Parathyroid adenoma (tissue), 2 donors: ENCODE measurements at regions not wholly inside any gene's neighbourhood (a gene's known extent, or its start where the extent isn't known, plus 50 kb on each side); places are given as distances from the start of the nearest gene placed in this dataset.
"Not testable (repeated sequence)": the region's sequence is repeated elsewhere in the genome, so short reads cannot be mapped to it uniquely, and the experiment has no call there.

Source experiments
- H2AFZ ChIP-seq: fragments of 300-600 bp; sonication (generic); one replicate; pipeline ENCODE4 v1.7.0; 2017; ENCODE audit warnings: antibody characterized with exemption, mild to moderate bottlenecking
- H3K27ac ChIP-seq: fragments of 300-600 bp; sonication (generic); one replicate; pipeline ENCODE4 v1.7.0; 2017
- H3K27me3 ChIP-seq: fragments of 300-600 bp; sonication (generic); one replicate; pipeline ENCODE4 v1.7.0; 2017; ENCODE audit warnings: low read length; ENCODE audit not compliant: control insufficient read depth, insufficient read depth
- H3K36me3 ChIP-seq: fragments of 300-600 bp; sonication (generic); one replicate; pipeline ENCODE4 v1.7.0; 2017; ENCODE audit warnings: low read length; ENCODE audit not compliant: control insufficient read depth, insufficient read depth
- H3K4me1 ChIP-seq: fragments of 300-600 bp; sonication (generic); one replicate; pipeline ENCODE4 v1.7.0; 2017; ENCODE audit warnings: control low read depth
- H3K4me2 ChIP-seq: fragments of 300-600 bp; sonication (generic); one replicate; pipeline ENCODE4 v1.7.0; 2017; ENCODE audit warnings: low read length
- H3K4me3 ChIP-seq: fragments of 300-600 bp; sonication (generic); one replicate; pipeline ENCODE4 v1.7.0; 2017; ENCODE audit warnings: low read depth, low read length
- H3K79me2 ChIP-seq: fragments of 300-600 bp; sonication (generic); one replicate; pipeline ENCODE4 v1.7.0; 2017; ENCODE audit warnings: control low read depth
- H3K9ac ChIP-seq: fragments of 300-600 bp; sonication (generic); one replicate; pipeline ENCODE4 v1.7.0; 2017; ENCODE audit warnings: mild to moderate bottlenecking
- H3K9me3 ChIP-seq: fragments of 300-600 bp; sonication (generic); one replicate; pipeline ENCODE4 v1.7.0; 2017; ENCODE audit warnings: low read length; ENCODE audit not compliant: control insufficient read depth
- TF ChIP-seq, protein P1 (sequence below): fragments of 300-600 bp; sonication (generic); IDR thresholded peaks from one replicate; pipeline ENCODE4 v1.7.0; 2017; ENCODE audit warnings: antibody characterized with exemption, mild to moderate bottlenecking
- donor health status: primary hyperparathyroidism.

DNA sequence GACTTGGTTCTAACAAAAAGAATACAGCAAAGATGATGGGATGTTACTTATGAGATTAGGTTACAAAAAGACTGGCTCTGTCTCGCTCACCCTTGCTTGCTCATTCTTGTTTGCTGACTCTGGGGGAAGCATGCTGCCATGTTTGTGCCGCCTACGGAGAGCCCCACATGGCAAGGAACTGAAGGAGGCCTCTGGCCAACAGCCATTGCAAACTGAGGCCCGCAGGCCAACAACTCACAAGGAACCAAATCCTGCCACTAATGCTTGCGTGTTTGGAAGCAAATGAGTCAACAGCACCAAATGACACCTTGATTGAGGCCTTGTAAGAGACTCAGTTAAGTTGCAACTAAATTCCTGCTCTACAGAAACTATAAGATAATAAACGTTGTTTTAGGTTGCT, 82.1 kb upstream of the FOXN2 start:
- Histone ChIP-seq H3K27me3 (no peaks in the 10 kb centered on the region), H3K9me3 (no peaks in the 10 kb centered on the region), H3K36me3 (no peaks in the 10 kb centered on the region), H3K9ac (no peak overlapping the region), H3K4me1 (no peaks in the 10 kb centered on the region), H3K27ac (no peak overlapping the region), H2AFZ (no peak overlapping the region), H3K4me3 (no peak overlapping the region), H3K79me2 (no peaks in the 10 kb centered on the region), H3K4me2 (no peak overlapping the region)
- TF ChIP-seq, protein P1, sequence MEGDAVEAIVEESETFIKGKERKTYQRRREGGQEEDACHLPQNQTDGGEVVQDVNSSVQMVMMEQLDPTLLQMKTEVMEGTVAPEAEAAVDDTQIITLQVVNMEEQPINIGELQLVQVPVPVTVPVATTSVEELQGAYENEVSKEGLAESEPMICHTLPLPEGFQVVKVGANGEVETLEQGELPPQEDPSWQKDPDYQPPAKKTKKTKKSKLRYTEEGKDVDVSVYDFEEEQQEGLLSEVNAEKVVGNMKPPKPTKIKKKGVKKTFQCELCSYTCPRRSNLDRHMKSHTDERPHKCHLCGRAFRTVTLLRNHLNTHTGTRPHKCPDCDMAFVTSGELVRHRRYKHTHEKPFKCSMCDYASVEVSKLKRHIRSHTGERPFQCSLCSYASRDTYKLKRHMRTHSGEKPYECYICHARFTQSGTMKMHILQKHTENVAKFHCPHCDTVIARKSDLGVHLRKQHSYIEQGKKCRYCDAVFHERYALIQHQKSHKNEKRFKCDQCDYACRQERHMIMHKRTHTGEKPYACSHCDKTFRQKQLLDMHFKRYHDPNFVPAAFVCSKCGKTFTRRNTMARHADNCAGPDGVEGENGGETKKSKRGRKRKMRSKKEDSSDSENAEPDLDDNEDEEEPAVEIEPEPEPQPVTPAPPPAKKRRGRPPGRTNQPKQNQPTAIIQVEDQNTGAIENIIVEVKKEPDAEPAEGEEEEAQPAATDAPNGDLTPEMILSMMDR = no peak

DNA sequence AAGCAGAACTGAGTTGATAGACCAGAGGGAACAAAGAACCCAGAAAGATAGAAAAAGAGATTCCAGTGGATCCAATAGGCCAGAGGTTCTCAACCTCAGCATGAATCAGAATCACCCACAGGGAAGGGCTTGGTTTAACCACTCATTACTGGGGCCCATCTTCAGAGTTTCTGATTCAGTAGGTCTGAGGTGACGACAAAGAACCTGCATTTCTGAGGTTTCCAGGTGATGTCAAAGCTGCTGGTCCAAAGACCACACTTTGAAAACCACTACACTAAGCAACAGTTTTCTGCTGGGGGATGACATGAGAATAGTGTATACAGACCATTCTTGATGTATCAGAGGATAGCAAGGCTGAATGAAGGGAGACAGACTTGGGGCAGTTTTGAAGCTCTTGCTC, 81.5 kb upstream of the FOXN2 start:
- H3K79me2 ChIP-seq = no peaks in the 10 kb centered on the region
- H3K36me3 ChIP-seq = no peaks in the 10 kb centered on the region
- H3K9me3 ChIP-seq = no peaks in the 10 kb centered on the region
- no peaks in the 10 kb centered on the region for H3K27me3 ChIP-seq
- H3K27ac ChIP-seq = no peak overlapping the region
- no peak overlapping the region for H3K9ac ChIP-seq
- TF ChIP-seq, protein P1 = no peak
- H3K4me1 ChIP-seq = no peaks in the 10 kb centered on the region
- no peak overlapping the region for H3K4me3 ChIP-seq
- H2AFZ ChIP-seq = no peak overlapping the region
- no peak overlapping the region for H3K4me2 ChIP-seq

DNA sequence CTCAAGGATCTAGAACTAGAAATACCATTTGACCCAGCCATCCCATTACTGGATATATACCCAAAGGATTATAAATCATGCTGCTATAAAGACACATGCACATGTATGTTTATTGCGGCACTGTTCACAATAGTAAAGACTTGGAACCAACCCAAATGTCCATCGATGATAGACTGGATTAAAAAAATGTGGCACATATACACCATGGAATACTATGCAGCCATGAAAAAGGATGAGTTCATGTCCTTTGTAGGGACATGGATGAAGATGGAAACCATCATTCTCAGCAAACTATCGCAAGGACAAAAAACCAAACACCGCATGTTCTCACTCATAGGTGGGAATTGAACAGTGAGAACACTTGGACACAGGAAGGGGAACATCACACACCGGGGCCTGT, 80.7 kb upstream of the FOXN2 start:
- not testable (repeated sequence) for H3K9ac ChIP-seq, H3K4me3 ChIP-seq, H3K79me2 ChIP-seq, H3K27me3 ChIP-seq, H3K4me2 ChIP-seq, H2AFZ ChIP-seq, H3K27ac ChIP-seq, H3K36me3 ChIP-seq, H3K4me1 ChIP-seq, H3K9me3 ChIP-seq

DNA sequence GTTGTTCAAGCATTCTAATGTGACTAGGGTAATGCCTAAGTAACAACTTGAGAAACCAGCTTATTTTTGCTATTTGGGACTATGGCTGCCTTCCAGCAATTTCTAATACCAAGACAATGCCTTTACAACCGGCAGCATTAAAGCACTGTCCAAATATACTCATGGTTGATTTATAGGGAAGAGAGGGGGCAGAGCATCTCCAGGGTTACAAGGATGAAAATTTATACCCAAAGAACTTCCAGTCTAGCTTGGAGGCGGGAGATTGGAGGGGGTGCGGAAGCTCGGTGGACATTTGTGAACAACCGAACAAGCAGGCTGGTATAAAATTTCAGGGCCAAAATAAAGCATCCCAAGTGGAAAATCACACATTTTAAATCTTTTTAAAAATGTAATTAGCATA, 79.4 kb upstream of the FOXN2 start:
- Histone ChIP-seq H3K4me2 (no peak overlapping the region), H3K27me3 (no peaks in the 10 kb centered on the region), H3K27ac (no peak overlapping the region), H2AFZ (no peak overlapping the region), H3K36me3 (no peaks in the 10 kb centered on the region), H3K4me3 (no peak overlapping the region), H3K9ac (no peak overlapping the region), H3K79me2 (no peaks in the 10 kb centered on the region), H3K9me3 (no peaks in the 10 kb centered on the region), H3K4me1 (no peaks in the 10 kb centered on the region)
- TF ChIP-seq, protein P1 = no peak

DNA sequence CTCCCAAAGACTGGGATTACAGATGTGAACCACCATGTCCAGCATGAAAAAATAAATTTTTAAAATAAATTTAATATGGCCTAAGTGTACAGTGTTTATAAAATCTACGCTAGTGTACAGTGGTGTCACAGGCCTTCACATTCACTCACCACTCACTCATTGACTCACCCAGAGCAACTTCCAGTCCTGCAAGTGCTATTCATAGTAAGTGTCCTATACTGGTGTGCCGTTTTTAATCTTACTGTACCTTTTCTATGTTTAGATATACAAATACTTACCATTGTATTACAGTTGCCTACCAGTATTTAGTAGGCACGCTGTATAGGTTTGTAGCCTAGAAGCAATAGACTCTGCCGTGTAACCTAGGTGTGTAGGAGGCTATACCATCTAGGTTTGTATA, 76.1 kb upstream of the FOXN2 start:
- H2AFZ ChIP-seq = no peak overlapping the region
- no peak overlapping the region for H3K9ac ChIP-seq
- no peaks in the 10 kb centered on the region for H3K27me3 ChIP-seq
- no peak overlapping the region for H3K4me2 ChIP-seq
- H3K4me3 ChIP-seq = no peak overlapping the region
- H3K36me3 ChIP-seq = no peaks in the 10 kb centered on the region
- H3K79me2 ChIP-seq = no peaks in the 10 kb centered on the region
- no peaks in the 10 kb centered on the region for H3K4me1 ChIP-seq
- TF ChIP-seq, protein P1 = no peak
- H3K9me3 ChIP-seq = no peaks in the 10 kb centered on the region
- no peak overlapping the region for H3K27ac ChIP-seq
